Hematopoietic multipotent progenitor cell treated with erythropoietin and hydrocortisone succinate and interleukin-3 and kit ligand, for 8 days (in vitro differentiated cells): ENCODE measurements at regions not wholly inside any gene's neighbourhood (a gene's known extent, or its start where the extent isn't known, plus 50 kb on each side); places are given as distances from the start of the nearest gene placed in this dataset.
A peak's percentile ranks its signal among the peaks of the same experiment; 100 is the strongest.
"Not testable (repeated sequence)": the region's sequence is repeated elsewhere in the genome, so short reads cannot be mapped to it uniquely, and the experiment has no call there.

Source experiments
- DNase-seq: peaks from one replicate; pipeline ENCODE4 v3.0.0-alpha.2; 2015

DNA sequence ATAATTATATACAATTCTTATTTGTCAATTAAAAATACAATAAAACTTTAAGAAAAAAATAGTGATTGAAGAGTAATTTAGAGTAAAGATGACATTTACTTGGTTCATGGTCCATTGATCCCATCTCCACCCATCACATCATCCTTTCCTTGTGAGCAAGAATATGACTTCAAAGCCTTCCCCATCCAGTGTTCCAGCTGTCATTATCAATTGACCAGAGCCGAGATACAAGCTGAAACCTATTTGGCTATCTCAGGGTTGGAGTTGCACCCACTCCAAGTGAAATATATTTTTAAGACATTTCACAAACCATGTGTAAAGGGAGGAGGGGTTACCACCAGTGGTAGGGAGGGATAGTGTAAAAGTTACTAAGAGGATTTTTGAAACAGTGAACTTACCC lies 428.9 kb upstream of the C1orf87 start:
- no peak for DNase-seq

GRCh38 chr1:60489916-60490480 lies 416.4 kb upstream of the C1orf87 start:
- not testable (repeated sequence) for DNase-seq

DNA sequence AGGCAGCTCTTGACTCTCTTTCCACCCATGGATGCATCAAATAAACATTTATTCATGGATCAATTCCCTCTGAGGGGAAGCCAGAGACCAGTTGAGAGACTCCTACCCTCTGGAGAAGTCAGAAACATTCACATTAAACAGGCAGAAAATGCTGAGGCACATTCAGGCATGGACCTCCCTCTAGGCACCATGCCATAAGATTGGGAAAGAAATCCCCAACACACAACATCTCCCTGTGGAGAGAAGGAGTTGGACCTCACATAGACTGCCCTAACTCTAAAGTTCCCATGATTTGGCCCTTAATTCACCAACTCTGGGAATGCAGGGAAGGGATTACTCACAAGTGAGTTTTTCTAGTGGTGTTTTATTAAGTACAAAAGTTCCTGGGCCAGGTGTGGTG lies 415.3 kb upstream of the C1orf87 start:
- no peak for DNase-seq

GRCh38 chr1:60487565-60488345 lies 414.2 kb upstream of the C1orf87 start:
- DNase-seq: no peak

DNA sequence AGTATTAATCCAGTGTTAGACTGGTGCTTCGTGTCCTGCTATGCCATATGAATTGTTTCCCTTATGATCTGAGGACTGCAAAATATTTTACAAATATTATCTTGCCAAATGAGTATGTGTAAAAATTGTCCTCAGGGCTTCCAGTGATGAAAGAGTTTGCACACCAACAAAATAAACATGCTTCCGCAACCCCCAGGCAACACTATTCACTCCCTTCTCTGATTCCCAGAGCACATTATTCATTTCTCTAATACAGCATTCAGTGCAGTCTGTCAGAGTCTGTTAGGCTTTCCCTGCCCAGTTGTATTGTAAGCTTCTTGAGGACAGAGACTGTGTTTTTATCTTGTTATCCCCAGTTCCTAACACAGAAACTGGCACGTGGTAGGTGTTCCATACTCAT lies 409.9 kb upstream of the C1orf87 start:
- DNase-seq: no peak

- no peak for DNase-seq
Measured at GRCh38 chr1:60470246-60470645, 396.7 kb upstream of the C1orf87 start.

- DNase-seq: no peak
Measured at GRCh38 chr1:60463786-60464185, 390.2 kb upstream of the C1orf87 start.

DNA sequence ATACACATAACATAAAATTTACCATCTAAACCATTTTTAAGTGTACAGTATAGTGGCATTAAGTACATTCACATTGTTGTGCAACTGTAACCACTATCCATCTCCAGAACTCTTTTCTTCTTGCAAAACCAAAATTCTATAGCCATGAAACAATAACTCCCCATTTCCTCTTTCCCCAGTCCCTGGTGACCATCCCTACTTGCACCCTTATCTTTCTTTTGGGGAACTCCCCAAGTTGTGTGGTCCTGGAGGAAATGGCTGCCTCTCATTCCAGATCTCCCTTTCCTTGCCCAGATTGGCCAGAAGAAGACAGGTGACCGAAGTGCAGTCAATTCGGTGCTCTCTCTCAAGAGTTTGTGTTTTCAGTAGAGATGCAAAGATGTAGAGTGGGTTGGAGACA lies 389.6 kb upstream of the C1orf87 start:
- no peak for DNase-seq

GRCh38 chr1:60461925-60462595 lies 388.5 kb upstream of the C1orf87 start:
- DNase-seq: no peak

GRCh38 chr1:60458111-60458510 lies 384.5 kb upstream of the C1orf87 start:
- no peak for DNase-seq

- DNase-seq: no peak
Measured at GRCh38 chr1:60449876-60450275, 376.3 kb upstream of the C1orf87 start.

GRCh38 chr1:60448850-60449249 lies 375.3 kb upstream of the C1orf87 start:
- no peak for DNase-seq

GRCh38 chr1:60444680-60445079 lies 371.1 kb upstream of the C1orf87 start:
- no peak for DNase-seq

DNA sequence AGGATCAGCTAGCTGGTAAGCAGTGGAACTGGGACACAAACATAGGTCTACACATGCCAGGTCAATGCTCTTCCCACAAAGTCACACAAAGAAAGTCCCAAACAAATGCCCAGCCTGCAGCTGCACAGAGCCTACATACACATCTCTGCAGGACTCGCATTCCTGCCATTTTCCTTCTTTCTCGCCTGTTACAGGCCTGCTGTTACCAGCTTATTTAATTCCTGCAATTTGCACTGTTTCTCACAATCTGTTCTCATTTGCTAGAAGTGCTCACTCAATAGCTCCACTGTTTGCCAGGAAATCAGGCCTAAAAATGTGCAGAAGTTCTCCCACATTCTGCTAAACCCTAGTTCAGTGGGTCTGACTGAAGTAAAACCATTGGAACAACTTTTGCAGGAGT lies 362.6 kb upstream of the C1orf87 start:
- DNase-seq: no peak

GRCh38 chr1:60431593-60431992 lies 358.0 kb upstream of the C1orf87 start:
- DNase-seq: no peak

GRCh38 chr1:60430375-60430774 lies 356.8 kb upstream of the C1orf87 start:
- DNase-seq: no peak

- DNase-seq: no peak
Measured at GRCh38 chr1:60428127-60428526, 354.6 kb upstream of the C1orf87 start.

- DNase-seq: no peak
Measured at GRCh38 chr1:60427701-60428100, 354.1 kb upstream of the C1orf87 start.

GRCh38 chr1:60427194-60427593 lies 353.6 kb upstream of the C1orf87 start:
- DNase-seq: no peak

DNA sequence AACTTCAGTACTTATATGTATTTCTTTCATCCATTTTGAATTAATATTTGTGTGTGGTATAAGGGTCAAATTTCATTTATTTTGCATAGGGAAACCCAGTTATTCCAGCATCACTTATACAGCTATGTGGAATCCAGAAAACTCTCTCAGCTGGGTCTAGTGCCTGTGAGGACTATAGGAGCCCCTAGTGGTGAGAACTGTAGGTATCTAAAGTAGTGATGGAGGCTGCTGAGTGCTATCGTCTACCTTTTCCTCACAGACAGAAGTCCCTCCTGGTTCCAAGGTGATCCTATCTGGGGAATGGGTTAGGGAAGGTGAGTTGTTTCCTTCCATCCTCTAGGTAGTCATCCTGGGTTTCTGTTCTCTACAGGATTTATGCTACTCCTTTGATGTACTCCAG lies 352.0 kb upstream of the C1orf87 start:
- peak; percentile 6 for DNase-seq

DNA sequence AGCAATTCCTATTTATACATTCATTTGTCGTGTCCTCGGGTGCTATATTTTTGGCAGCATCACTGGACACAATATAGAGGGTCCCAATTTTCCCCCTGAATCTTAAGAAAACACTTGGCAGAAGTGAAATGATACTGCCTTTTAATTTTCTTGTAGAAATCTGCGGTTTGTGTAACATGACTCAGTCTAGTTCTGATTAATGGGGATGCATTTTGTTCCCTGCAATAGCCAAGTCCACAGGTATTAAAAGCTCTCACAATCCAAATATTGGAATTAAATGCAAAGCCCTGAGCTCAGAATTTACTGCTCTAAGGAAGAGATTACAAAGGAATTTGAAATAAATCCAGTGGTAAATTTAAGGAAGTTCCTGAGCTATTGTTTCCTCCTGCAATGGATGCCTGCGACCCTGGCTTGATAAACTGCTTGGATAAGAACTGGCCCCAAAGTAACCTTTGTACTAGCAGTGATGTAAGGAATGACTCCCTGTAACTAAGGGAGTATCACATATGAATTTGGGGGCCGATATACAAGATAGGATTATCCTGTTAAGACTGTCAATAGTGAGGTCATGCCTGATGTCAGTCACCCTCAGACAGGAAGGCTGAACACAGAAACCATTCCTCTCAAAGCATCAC lies 349.7 kb upstream of the C1orf87 start:
- DNase-seq: no peak

DNA sequence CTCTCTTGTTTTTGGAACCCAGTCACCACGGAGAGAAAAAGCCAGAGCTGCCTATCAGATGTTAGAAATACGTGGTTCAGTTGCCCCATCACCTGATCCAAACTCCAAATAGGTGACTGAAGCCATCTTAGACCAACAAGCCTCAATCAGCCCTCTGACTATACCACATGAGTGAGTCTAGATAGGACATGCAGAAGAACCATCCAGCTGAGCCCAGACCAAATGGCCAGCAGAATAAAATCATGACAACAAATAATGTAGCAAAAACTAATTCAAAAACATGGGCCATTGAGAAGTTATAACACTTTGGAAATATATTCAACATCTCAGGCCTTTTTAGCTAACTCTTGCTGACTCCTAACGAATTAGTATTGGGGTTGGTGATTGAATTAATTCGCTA lies 348.4 kb upstream of the C1orf87 start:
- no peak for DNase-seq

GRCh38 chr1:60419023-60419422 lies 345.5 kb upstream of the C1orf87 start:
- DNase-seq: no peak

DNA sequence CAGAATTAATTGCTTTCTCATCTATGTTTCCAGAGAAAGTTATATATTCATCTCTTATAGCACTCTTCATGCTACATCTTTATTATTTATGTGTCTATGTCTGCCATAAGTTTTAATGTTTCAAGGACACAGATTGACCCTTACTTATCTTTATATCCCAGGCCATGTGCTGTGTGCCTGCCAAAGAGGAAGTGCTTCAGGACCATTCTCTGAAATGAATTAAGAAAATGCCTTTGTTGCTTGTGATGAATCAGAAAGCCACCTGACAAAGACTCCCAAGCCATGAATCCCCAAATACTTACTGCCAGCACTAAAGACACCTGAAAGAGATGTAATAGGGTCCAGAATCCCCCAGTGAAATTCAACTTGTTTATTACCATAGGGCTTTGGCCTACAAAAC lies 342.1 kb upstream of the C1orf87 start:
- no peak for DNase-seq
